ELR (cell line): ENCODE measurements at regions not wholly inside any gene's neighbourhood (a gene's known extent, or its start where the extent isn't known, plus 50 kb on each side); places are given as distances from the start of the nearest gene placed in this dataset.

ENCODE experiments used
- DNase-seq: peaks from one replicate; pipeline ENCODE4 v3.0.0-alpha.2; 2015; ENCODE audit warnings: low read depth

DNA sequence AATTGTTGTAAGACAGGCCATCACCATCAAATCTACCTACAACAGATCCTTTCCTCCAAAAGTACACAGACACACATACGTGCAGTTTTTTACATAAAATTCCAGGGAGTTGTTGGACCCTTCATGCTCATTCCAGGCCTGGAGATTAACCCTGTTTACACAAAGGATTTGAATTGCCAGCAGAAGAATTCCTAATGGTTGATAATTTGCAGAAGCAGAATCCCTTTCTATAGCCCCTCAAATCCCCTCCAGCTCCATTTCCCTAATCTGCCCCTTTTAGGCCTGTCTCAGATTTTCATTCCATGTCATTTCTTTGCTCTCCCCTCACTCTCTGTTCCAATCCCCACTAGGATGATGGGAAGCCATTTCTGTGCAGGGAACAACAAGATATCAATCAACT is 102.9 kb upstream of the TOX3 start:
- no peak for DNase-seq

- DNase-seq = no peak
These were observed 100.6 kb upstream of the TOX3 start for GRCh38 chr16:52647588-52647987.

DNA sequence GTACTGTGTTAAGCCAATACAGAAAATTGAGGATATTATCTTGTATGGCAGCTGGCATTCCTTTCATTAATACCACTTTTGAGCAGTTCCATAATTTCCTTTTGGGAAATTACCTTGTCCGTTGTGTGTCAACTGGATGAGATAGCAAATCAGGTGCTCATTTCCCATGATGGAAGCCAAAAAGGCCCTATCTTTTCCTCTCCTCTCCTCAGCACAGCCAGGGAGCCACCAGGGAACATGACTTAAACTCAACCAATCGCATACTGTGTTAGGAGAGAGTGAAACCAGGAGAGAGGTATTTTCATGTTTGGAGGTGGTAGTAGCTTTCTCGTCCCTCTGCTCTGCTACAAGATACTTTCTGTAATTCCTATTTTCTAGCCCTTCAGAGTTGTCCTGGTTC is 96.1 kb upstream of the TOX3 start:
- DNase-seq = no peak

DNA sequence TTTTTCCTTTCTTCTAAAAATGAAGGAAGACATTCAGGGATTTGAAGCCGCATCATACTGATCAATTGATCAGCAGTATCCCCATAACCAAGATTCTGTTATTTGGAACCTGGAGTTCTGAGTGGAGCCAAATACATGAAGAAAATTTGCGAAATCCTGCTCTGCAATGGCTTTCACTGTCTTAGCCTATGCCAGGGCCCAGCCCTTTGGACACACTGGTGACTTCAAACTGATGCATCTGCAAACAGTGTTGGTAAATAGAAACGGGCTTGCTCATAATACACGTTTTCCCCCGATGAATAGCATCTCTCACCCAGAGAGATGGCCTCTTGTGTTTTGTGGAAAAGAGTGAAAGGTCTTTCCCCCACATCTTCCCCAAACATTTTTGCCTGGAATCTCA is 87.6 kb upstream of the TOX3 start:
- DNase-seq = no peak

- no peak for DNase-seq
These were observed 87.2 kb upstream of the TOX3 start for GRCh38 chr16:52634104-52634503.

GRCh38 chr16:52633230-52633629 is 86.3 kb upstream of the TOX3 start:
- no peak for DNase-seq

GRCh38 chr16:52631711-52632110 is 84.8 kb upstream of the TOX3 start:
- DNase-seq = no peak

DNA sequence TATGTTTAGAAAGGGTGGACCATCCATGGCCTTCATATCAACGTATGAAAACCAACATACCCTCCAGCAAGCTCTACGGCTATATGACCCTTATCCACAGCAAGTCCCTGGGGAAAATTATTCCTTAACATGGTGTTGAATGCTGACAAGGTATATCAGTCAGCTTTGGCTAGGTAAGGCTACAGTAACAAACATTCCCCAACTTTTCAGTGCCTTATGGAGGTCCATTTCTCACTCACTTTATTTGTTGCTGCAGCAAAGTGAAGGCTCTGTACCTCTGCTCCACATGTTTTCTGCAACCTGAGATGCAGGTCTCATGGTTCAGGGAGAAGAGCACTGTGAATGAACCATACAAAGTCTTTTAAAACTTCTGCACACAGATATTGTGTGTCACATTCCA is 83.8 kb upstream of the TOX3 start:
- DNase-seq = no peak

GRCh38 chr16:52629296-52629695 is 82.4 kb upstream of the TOX3 start:
- no peak for DNase-seq

- no peak for DNase-seq
These were observed 77.9 kb upstream of the TOX3 start for GRCh38 chr16:52624891-52625290.

GRCh38 chr16:52621651-52622050 is 74.7 kb upstream of the TOX3 start:
- DNase-seq = no peak

GRCh38 chr16:52618753-52619497 is 72.0 kb upstream of the TOX3 start:
- DNase-seq = no peak

- DNase-seq = no peak
These were observed 70.6 kb upstream of the TOX3 start for GRCh38 chr16:52617591-52617990.

DNA sequence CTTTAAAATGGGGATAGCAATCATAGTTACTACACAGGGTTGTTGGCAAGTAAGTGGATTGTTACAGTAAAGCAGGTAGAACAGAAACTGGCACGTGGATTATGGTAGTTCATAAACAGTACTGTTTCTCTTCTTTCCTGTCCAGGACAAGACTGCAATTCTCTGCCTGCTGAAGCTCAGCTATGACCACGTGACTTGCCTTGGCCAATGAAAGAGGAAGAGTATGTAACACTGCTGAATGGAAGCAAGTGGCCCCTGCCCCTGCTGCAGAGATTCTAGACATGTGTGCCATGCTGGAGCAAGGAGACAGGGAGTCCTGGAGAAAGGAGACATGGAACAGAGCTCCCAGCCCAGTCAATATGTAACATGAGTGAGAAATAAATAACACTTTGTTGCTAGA is 66.6 kb upstream of the TOX3 start:
- DNase-seq = no peak

- no peak for DNase-seq
These were observed 65.1 kb upstream of the TOX3 start for GRCh38 chr16:52611817-52612673.

DNA sequence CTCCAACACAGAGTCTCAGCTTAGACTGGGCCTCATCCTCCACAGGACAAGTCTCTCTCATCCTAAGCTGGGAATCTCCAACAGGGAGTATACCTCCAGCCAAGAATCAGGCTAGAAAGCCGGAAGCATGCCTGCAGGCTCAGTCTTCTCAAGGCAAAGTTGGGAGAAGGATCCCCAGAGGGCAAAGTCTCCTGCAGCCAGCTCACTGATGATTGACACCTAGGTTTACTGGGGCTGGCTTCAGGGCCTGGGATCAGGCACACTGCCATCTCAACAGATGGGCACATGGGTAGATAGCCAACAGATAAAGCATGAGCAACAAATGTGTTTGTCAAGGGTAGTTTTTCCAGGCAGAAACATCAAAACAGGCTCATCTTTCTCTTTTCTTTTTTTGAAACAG is 56.1 kb upstream of the TOX3 start:
- DNase-seq = no peak

DNA sequence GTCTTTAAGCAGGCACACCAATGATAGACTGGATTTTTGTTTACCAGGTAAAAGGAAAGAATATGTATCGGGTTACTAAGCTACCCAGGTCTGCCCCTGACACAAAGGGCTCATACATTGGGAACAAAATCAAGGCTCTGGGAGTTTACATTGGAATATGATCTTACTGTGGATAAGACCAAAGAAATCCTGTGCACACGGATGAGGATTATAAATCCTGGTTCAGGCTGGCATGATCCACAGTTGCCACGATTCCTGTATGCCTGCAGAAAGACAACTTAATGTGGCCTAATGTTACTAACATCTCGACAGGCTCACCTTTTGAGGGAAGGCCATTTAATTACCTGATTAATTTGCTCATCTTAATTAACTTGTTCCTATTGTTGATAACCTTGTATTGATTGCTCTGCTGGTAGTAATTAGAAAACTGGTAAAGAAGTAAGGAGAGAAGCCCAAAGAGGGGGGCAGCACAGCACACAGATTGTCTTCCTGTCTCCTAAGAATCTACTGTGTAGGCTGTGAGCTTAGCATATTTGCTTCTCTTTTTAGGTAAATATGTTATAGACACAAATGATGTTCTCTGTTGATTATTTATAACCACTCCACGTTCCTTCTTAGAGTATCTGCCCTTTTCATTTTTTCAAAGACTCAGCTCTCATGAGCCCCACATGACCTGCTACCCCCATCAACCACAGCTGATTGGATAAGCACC is 51.0 kb upstream of the TOX3 start:
- no peak for DNase-seq

DNA sequence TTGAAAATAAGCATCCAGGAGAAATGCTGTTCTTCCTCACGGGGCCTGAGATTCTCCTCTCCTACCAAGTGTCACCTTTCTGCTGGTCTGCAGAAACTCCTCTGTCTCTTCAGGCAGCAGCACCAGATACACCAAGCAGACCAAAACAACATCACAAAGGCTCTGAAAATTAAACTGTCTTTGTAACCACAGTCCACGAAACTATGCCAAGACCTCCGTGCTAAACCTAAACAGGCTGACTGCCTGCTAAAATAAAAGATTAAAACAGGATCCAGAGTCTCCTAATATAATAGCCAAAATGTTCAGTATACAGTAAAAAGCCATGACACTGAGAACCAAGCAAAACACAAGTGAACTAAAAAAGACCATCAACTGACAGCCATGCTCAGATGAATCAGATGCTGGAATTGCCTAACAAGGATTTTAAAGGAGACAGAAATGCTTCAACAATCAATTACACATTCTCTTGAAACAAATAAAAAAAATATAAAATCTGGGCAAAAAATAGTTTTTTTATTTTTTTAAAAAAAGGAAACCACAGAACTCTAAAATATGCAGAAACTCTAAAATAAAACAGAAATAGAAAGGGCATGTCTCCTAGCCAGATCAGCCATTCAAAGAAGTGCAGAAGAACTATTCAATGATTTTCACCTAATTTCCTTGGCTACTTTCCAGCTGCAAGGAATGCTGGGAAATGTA is 50.3 kb upstream of the TOX3 start:
- no peak for DNase-seq
